HG02938 (cell line): ENCODE measurements at regions not wholly inside any gene's neighbourhood (a gene's known extent, or its start where the extent isn't known, plus 50 kb on each side); places are given as distances from the start of the nearest gene placed in this dataset.

Experiments
- ATAC-seq: cut with Tn5 transposase; IDR thresholded peaks from one replicate; pipeline ENCODE4 v1.9.1; 2021; ENCODE audit warnings: mild to moderate bottlenecking, moderate library complexity; ENCODE audit not compliant: unreplicated experiment

- ATAC-seq, result no peak
Measured at GRCh38 chr2:2528846-2529245, 197.8 kb upstream of the MYT1L start.

- no peak for ATAC-seq
Measured at GRCh38 chr2:2527148-2527547, 196.1 kb upstream of the MYT1L start.

GRCh38 chr2:2524348-2524941 is 193.4 kb upstream of the MYT1L start:
- ATAC-seq, result no peak

- ATAC-seq, result no peak
Measured at GRCh38 chr2:2523461-2524347, 192.6 kb upstream of the MYT1L start.

GRCh38 chr2:2520401-2520811 is 189.3 kb upstream of the MYT1L start:
- no peak for ATAC-seq

- no peak for ATAC-seq
Measured at GRCh38 chr2:2519381-2519780, 188.3 kb upstream of the MYT1L start.

- ATAC-seq, result no peak
Measured at GRCh38 chr2:2517399-2517798, 186.3 kb upstream of the MYT1L start.

GRCh38 chr2:2516386-2516785 is 185.3 kb upstream of the MYT1L start:
- ATAC-seq, result no peak

GRCh38 chr2:2512931-2513330 is 181.9 kb upstream of the MYT1L start:
- ATAC-seq, result no peak

- no peak for ATAC-seq
Measured at GRCh38 chr2:2507417-2507997, 176.4 kb upstream of the MYT1L start.

GRCh38 chr2:2506536-2506935 is 175.5 kb upstream of the MYT1L start:
- ATAC-seq, result no peak

- ATAC-seq, result no peak
Measured at GRCh38 chr2:2505604-2506003, 174.5 kb upstream of the MYT1L start.

- no peak for ATAC-seq
Measured at GRCh38 chr2:2503864-2504418, 172.9 kb upstream of the MYT1L start.

- ATAC-seq, result no peak
Measured at GRCh38 chr2:2502201-2502549, 171.1 kb upstream of the MYT1L start.

GRCh38 chr2:2501454-2502200 is 170.6 kb upstream of the MYT1L start:
- no peak for ATAC-seq

- ATAC-seq, result no peak
Measured at GRCh38 chr2:2495606-2496005, 164.5 kb upstream of the MYT1L start.

GRCh38 chr2:2493496-2493895 is 162.4 kb upstream of the MYT1L start:
- ATAC-seq, result no peak

- ATAC-seq, result no peak
Measured at GRCh38 chr2:2492800-2493199, 161.7 kb upstream of the MYT1L start.

GRCh38 chr2:2491964-2492363 is 160.9 kb upstream of the MYT1L start:
- no peak for ATAC-seq

- ATAC-seq, result no peak
Measured at GRCh38 chr2:2484301-2484700, 153.2 kb upstream of the MYT1L start.

- no peak for ATAC-seq
Measured at GRCh38 chr2:2482851-2483250, 151.8 kb upstream of the MYT1L start.
